ENCODE measurements at regions not wholly inside any gene's neighbourhood (a gene's known extent, or its start where the extent isn't known, plus 50 kb on each side); places are given as distances from the start of the nearest gene placed in this dataset.

GRCh38 chr14:22190411-22191191 lies 398.4 kb downstream of the DAD1 start (continued):
- no peak for TF ChIP-seq IRF9 (CRISPR knock-in tag; IDR thresholded peaks at IDR 0.05; ENCODE audit: borderline replicate concordance)
- no peak for TF ChIP-seq PHF5A (CRISPR knock-in tag; IDR thresholded peaks at IDR 0.05; ENCODE audit: low read depth, unreplicated experiment)
- no peak for TF ChIP-seq RFXANK (CRISPR knock-in tag; IDR thresholded peaks at IDR 0.05)

GRCh38 chr14:22189881-22190280 lies 399.1 kb downstream of the DAD1 start:
- Histone ChIP-seq H2AFZ (ENCODE audit: low read length) (no peak overlapping the region), H3K79me2 (ENCODE audit: insufficient read depth, low read length) (no peaks in the 10 kb centered on the region), H3K4me2 (ENCODE audit: low read depth, low read length) (no peak overlapping the region), H3K27me3 (ENCODE audit: control insufficient read depth in 1 of 2, insufficient read depth in 2 of 2, low read length in 2 of 2) (no peaks in the 10 kb centered on the region), H3K36me3 (replicated peaks in 1 of 2; ENCODE audit: control insufficient read depth in 1 of 2, insufficient read depth in 2 of 2, low read length in 2 of 2) (no peaks in the 10 kb centered on the region), H3K9ac (ENCODE audit: insufficient read depth, low read depth, low read length) (no peak overlapping the region), H3K4me1 (ENCODE audit: insufficient read depth, low read length) (peaks cover 9% of the 10 kb centered on the region; the same call in 1 of the 2 replicates), H3K27ac (ENCODE audit: extremely low read length, insufficient read depth, low read length) (no peak overlapping the region), H3K9me3 (ENCODE audit: low read length) (no peaks in the 10 kb centered on the region), H3K4me3 (replicated peaks in 1 of 3; ENCODE audit: insufficient read depth in 1 of 3, low read depth in 2 of 3, low read length in 3 of 3) (no peak overlapping the region), H4K20me1 (ENCODE audit: insufficient read depth, low read length) (no peaks in the 10 kb centered on the region)
- DNase-seq (ENCODE audit: low spot score) (no peak), FAIRE-seq (no peak), ATAC-seq (peak; percentile 39)
- intact Hi-C loops (cut with micrococcal nuclease; ENCODE audit: unreplicated experiment): no loop called here
- POLR2A ChIA-PET: no interaction called here
- CTCF ChIA-PET (ENCODE audit: low intra/inter-chr PET ratio, low total read pairs): no interaction called here
- BruUV-seq (replicated peaks): no TSS peak
- 25% methylated on average over 3 of the region's 3 CpGs for WGBS (ENCODE audit: low lambda C conversion rate)
- in situ Hi-C loops (cut with HindIII; ENCODE audit: extremely low pct_ligation_motif_present, low pct_unique_long_range_greater_than_20kb): no loop called here
- TF ChIP-seq HNF4A (CRISPR knock-in tag; IDR thresholded peaks at IDR 0.05) (peak; percentile 46; the same call in 1 of the 2 replicates), ZFP62 (CRISPR knock-in tag; IDR thresholded peaks at IDR 0.05) (0 out of 2 replicates have a peak, but pooled peaks have one; percentile 29), ZNF761 (CRISPR knock-in tag; conservative IDR thresholded peaks at IDR 0.05) (no peak)
- TF ChIP-seq, protein P1, sequence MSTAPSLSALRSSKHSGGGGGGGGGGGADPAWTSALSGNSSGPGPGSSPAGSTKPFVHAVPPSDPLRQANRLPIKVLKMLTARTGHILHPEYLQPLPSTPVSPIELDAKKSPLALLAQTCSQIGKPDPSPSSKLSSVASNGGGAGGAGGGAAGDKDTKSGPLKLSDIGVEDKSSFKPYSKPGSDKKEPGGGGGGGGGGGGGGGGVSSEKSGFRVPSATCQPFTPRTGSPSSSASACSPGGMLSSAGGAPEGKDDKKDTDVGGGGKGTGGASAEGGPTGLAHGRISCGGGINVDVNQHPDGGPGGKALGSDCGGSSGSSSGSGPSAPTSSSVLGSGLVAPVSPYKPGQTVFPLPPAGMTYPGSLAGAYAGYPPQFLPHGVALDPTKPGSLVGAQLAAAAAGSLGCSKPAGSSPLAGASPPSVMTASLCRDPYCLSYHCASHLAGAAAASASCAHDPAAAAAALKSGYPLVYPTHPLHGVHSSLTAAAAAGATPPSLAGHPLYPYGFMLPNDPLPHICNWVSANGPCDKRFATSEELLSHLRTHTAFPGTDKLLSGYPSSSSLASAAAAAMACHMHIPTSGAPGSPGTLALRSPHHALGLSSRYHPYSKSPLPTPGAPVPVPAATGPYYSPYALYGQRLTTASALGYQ (CRISPR knock-in tag; IDR thresholded peaks at IDR 0.05): peak; percentile 27; the same call in 1 of the 2 replicates
- TF ChIP-seq, protein P2, sequence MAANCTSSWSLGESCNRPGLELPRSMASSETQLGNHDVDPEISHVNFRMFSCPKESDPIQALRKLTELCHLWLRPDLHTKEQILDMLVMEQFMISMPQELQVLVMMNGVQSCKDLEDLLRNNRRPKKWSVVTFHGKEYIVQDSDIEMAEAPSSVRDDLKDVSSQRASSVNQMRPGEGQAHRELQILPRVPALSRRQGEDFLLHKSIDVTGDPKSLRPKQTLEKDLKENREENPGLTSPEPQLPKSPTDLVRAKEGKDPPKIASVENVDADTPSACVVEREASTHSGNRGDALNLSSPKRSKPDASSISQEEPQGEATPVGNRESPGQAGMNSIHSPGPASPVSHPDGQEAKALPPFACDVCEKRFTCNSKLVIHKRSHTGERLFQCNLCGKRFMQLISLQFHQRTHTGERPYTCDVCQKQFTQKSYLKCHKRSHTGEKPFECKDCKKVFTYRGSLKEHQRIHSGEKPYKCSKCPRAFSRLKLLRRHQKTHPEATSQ (CRISPR knock-in tag; IDR thresholded peaks at IDR 0.05; ENCODE audit: borderline replicate concordance): 0 out of 2 replicates have a peak, but pooled peaks have one; percentile 41
- TF ChIP-seq, protein P3, sequence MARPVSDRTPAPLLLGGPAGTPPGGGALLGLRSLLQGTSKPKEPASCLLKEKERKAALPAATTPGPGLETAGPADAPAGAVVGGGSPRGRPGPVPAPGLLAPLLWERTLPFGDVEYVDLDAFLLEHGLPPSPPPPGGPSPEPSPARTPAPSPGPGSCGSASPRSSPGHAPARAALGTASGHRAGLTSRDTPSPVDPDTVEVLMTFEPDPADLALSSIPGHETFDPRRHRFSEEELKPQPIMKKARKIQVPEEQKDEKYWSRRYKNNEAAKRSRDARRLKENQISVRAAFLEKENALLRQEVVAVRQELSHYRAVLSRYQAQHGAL (CRISPR knock-in tag; IDR thresholded peaks at IDR 0.05; ENCODE audit: not compliant biosample characterization): no peak

Measured in HepG2 (cell line).